OCI-LY1 (cell line): ENCODE measurements at regions not wholly inside any gene's neighbourhood (a gene's known extent, or its start where the extent isn't known, plus 50 kb on each side); places are given as distances from the start of the nearest gene placed in this dataset.

Experiments used
- CTCF ChIP-seq: fragments of 200-600 bp; sonication (generic), shearing (Covaris generic); IDR thresholded peaks from 2 replicates; pipeline ENCODE4 v1.5.1; 2017; ENCODE audit warnings: mild to moderate bottlenecking, antibody characterized with exemption, low read length, moderate library complexity, mixed read lengths
- EZH2 ChIP-seq: fragments of 200-600 bp; sonication (generic), shearing (Covaris generic); IDR thresholded peaks from 2 replicates; pipeline ENCODE4 v1.8.0; 2017; ENCODE audit warnings: borderline replicate concordance, mixed run types, mild to moderate bottlenecking, antibody characterized with exemption, low read length, moderate library complexity, mixed read lengths

GRCh38 chr20:53844259-53844658 is 226.1 kb downstream of the BCAS1 start:
- TF ChIP-seq CTCF (no peak), EZH2 (no peak)
